Breast epithelium (tissue), 4 donors: ENCODE measurements at regions not wholly inside any gene's neighbourhood (a gene's known extent, or its start where the extent isn't known, plus 50 kb on each side); places are given as distances from the start of the nearest gene placed in this dataset.

ENCODE experiments used
- DNase-seq, 2 donors: peaks; one replicate each; pipeline ENCODE4 v3.0.0-alpha.2; 2019; ENCODE audit warnings: low spot score in 2 of 2
- H3K27ac ChIP-seq, 2 donors: fragments of 200-600 bp; sonication (generic) in 1 of 2; one replicate each; pipeline ENCODE4 v1.5.1; 2016 to 2019; ENCODE audit warnings: mild to moderate bottlenecking in 1 of 2
- H3K27me3 ChIP-seq, 2 donors: fragments of 200-600 bp; sonication (generic) in 1 of 2; one replicate each; pipeline versions ENCODE4 v1.5.1 to v1.6.0; 2017 to 2019; ENCODE audit warnings: control low read depth in 1 of 2, mild to moderate bottlenecking in 1 of 2
- H3K36me3 ChIP-seq: fragments of 200-600 bp; one replicate; pipeline ENCODE4 v1.5.1; 2019
- H3K4me1 ChIP-seq, 2 donors: fragments of 200-600 bp; sonication (generic); one replicate each; pipeline ENCODE4 v1.5.1; 2016 to 2019; ENCODE audit warnings: control low read depth in 1 of 2
- H3K4me3 ChIP-seq, 3 donors: fragments of 200-600 bp; sonication (generic); 1 replicate in 2 of 3; 2 replicates in 1 of 3; pipeline ENCODE4 v1.5.1; 2016 to 2019; ENCODE audit warnings: mild to moderate bottlenecking in 3 of 3, moderate library complexity in 2 of 3
- H3K9me3 ChIP-seq, 2 donors: fragments of 200-600 bp; sonication (generic) in 1 of 2; one replicate each; pipeline ENCODE4 v1.5.1; 2016 to 2019; ENCODE audit warnings: control low read depth in 1 of 2
- POLR2A ChIP-seq: fragments of 450-650 bp; IDR thresholded peaks from one replicate; pipeline ENCODE4 v1.6.1; 2016; ENCODE audit warnings: antibody characterized with exemption, mild to moderate bottlenecking, moderate library complexity
- POLR2AphosphoS5 ChIP-seq, 3 donors: sonication (generic); formaldehyde crosslinking; IDR thresholded peaks; one replicate each; pipeline ENCODE4 v1.6.1; 2017; ENCODE audit warnings: antibody characterized with exemption in 3 of 3
- intact Hi-C: fragments of 100-400 bp; cut with DNase I; formaldehyde crosslinking; loops from one replicate; pipeline ENCODE4 v1.15.1; 2023; ENCODE audit warnings: low total_unique reads
- TF ChIP-seq, protein P1 (sequence below), 3 donors: fragments of 450-650 bp; IDR thresholded peaks; one replicate each; pipeline ENCODE4 v1.5.1; 2016 to 2017; ENCODE audit warnings: antibody characterized with exemption in 3 of 3, mild to moderate bottlenecking in 3 of 3, moderate library complexity in 3 of 3

DNA sequence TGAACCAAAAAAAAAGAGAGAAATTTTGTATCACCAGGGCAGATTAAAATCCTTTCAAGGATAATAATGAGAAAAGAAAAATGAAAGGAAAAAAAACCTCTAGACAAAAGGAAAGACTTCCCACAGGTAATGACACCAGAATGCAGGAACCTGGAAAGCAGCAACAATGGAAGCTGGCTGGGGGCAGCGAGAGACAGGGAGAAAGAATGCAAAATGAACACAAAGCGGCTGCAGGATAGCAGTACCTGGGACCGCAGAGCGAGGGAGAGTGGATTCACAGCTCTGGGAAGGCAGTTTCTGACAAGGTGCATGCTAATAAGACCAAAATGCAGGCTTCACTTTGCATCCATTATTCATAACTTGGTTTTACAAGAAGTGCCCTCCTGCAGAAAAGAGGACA is 349.0 kb downstream of the SIPA1L2 start:
- Histone ChIP-seq H3K27me3 (no peaks in the 10 kb centered on the region), H3K36me3 (no peaks in the 10 kb centered on the region), H3K9me3 (no peaks in the 10 kb centered on the region), H3K4me1 (no peaks in the 10 kb centered on the region), H3K27ac (no peak overlapping the region), H3K4me3 (no peak overlapping the region)
- intact Hi-C loops, result no loop called here
- no peak for TF ChIP-seq POLR2AphosphoS5 (IDR thresholded peaks at IDR 0.05)
- no peak for TF ChIP-seq POLR2A
- TF ChIP-seq, protein P1, sequence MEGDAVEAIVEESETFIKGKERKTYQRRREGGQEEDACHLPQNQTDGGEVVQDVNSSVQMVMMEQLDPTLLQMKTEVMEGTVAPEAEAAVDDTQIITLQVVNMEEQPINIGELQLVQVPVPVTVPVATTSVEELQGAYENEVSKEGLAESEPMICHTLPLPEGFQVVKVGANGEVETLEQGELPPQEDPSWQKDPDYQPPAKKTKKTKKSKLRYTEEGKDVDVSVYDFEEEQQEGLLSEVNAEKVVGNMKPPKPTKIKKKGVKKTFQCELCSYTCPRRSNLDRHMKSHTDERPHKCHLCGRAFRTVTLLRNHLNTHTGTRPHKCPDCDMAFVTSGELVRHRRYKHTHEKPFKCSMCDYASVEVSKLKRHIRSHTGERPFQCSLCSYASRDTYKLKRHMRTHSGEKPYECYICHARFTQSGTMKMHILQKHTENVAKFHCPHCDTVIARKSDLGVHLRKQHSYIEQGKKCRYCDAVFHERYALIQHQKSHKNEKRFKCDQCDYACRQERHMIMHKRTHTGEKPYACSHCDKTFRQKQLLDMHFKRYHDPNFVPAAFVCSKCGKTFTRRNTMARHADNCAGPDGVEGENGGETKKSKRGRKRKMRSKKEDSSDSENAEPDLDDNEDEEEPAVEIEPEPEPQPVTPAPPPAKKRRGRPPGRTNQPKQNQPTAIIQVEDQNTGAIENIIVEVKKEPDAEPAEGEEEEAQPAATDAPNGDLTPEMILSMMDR (IDR thresholded peaks at IDR 0.05), result no peak
- DNase-seq, result no peak

- intact Hi-C loops, result no loop called here
- H3K9me3 ChIP-seq, result no peaks in the 10 kb centered on the region
- DNase-seq, result no peak
- H3K36me3 ChIP-seq, result no peaks in the 10 kb centered on the region
- no peak overlapping the region for H3K27ac ChIP-seq
- TF ChIP-seq, protein P1 (IDR thresholded peaks at IDR 0.05), result no peak
- TF ChIP-seq POLR2A (no peak), POLR2AphosphoS5 (IDR thresholded peaks at IDR 0.05) (no peak)
- no peaks in the 10 kb centered on the region for H3K4me1 ChIP-seq
- no peak overlapping the region for H3K4me3 ChIP-seq
- no peaks in the 10 kb centered on the region for H3K27me3 ChIP-seq
Measured at GRCh38 chr1:232279909-232280400, 350.0 kb downstream of the SIPA1L2 start.

DNA sequence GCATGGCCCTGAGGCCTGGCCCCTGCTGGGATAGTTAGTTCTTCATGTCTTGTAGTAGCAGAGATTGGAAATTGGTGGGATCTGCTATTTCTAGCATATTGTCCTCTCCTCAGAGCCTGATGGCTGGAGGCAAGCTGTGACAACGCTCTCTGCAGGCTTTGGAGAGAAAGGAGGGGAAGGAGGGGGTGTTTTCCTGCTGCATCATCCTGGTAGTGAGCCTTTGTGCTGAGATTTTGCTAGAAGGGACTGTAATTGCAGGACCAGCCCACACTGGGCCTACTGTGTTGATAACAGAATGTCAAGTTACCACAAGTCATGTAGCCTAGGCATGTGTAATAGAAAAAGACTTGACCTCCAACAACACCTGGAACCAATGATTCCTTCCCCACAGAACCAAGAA is 351.0 kb downstream of the SIPA1L2 start:
- H3K9me3 ChIP-seq, result no peaks in the 10 kb centered on the region
- H3K27ac ChIP-seq, result no peak overlapping the region
- no peaks in the 10 kb centered on the region for H3K36me3 ChIP-seq
- no peak for DNase-seq
- no peaks in the 10 kb centered on the region for H3K4me1 ChIP-seq
- no peaks in the 10 kb centered on the region for H3K27me3 ChIP-seq
- H3K4me3 ChIP-seq, result no peak overlapping the region
- intact Hi-C loops, result loop anchor here (1.0 kb wide), 1 partner anchor 25 kb away; no protein-coding TSS in a partner anchor
- TF ChIP-seq POLR2A (no peak), POLR2AphosphoS5 (IDR thresholded peaks at IDR 0.05) (no peak)
- TF ChIP-seq, protein P1 (IDR thresholded peaks at IDR 0.05), result no peak

GRCh38 chr1:232276651-232277050 is 353.3 kb downstream of the SIPA1L2 start:
- TF ChIP-seq POLR2A (no peak), POLR2AphosphoS5 (IDR thresholded peaks at IDR 0.05) (no peak)
- TF ChIP-seq, protein P1 (IDR thresholded peaks at IDR 0.05), result no peak
- Histone ChIP-seq H3K4me1 (no peaks in the 10 kb centered on the region), H3K27ac (no peak overlapping the region), H3K36me3 (no peaks in the 10 kb centered on the region), H3K27me3 (no peaks in the 10 kb centered on the region), H3K9me3 (no peaks in the 10 kb centered on the region), H3K4me3 (no peak overlapping the region)
- no peak for DNase-seq
- intact Hi-C loops, result no loop called here

GRCh38 chr1:232274999-232275710 is 354.8 kb downstream of the SIPA1L2 start:
- Histone ChIP-seq H3K4me1 (no peaks in the 10 kb centered on the region), H3K27ac (no peak overlapping the region), H3K4me3 (no peak overlapping the region), H3K27me3 (no peaks in the 10 kb centered on the region), H3K9me3 (no peaks in the 10 kb centered on the region), H3K36me3 (no peaks in the 10 kb centered on the region)
- TF ChIP-seq POLR2AphosphoS5 (IDR thresholded peaks at IDR 0.05) (no peak), POLR2A (no peak)
- DNase-seq, result no peak
- intact Hi-C loops, result loop anchor here (1.0 kb wide), 1 partner anchor 38 kb away; no protein-coding TSS in a partner anchor
